Endothelial cell (in vitro differentiated cells): ENCODE measurements at regions not wholly inside any gene's neighbourhood (a gene's known extent, or its start where the extent isn't known, plus 50 kb on each side); places are given as distances from the start of the nearest gene placed in this dataset.

ENCODE experiments used
- DNase-seq: peaks from one replicate; pipeline ENCODE4 v3.0.0; 2021; ENCODE audit warnings: low spot score
- H3K27ac Mint-ChIP-seq: one replicate; pipeline ENCODE4 v1.8.0; 2021; ENCODE audit warnings: mixed read lengths, inconsistent platforms; ENCODE audit not compliant: unreplicated experiment
- H3K27me3 Mint-ChIP-seq: one replicate; pipeline ENCODE4 v1.8.0; 2021; ENCODE audit warnings: mild to moderate bottlenecking, moderate library complexity, mixed read lengths, inconsistent platforms; ENCODE audit not compliant: unreplicated experiment
- H3K36me3 Mint-ChIP-seq: one replicate; pipeline ENCODE4 v1.8.0; 2021; ENCODE audit warnings: mild to moderate bottlenecking, low read depth, mixed read lengths, inconsistent platforms; ENCODE audit not compliant: unreplicated experiment
- H3K4me1 Mint-ChIP-seq: one replicate; pipeline ENCODE4 v1.8.0; 2021; ENCODE audit warnings: mild to moderate bottlenecking, mixed read lengths, inconsistent platforms; ENCODE audit not compliant: unreplicated experiment
- H3K4me3 Mint-ChIP-seq: one replicate; pipeline ENCODE4 v1.8.0; 2021; ENCODE audit warnings: mild to moderate bottlenecking, mixed read lengths, inconsistent platforms; ENCODE audit not compliant: unreplicated experiment
- H3K9me3 Mint-ChIP-seq: one replicate; pipeline ENCODE4 v1.8.0; 2021; ENCODE audit warnings: mixed read lengths, inconsistent platforms; ENCODE audit not compliant: unreplicated experiment
- CTCF ChIP-seq: fragments of 200-600 bp; sonication (generic); IDR thresholded peaks from one replicate; pipeline ENCODE4 v1.5.0; 2021; ENCODE audit warnings: antibody characterized with exemption; ENCODE audit not compliant: unreplicated experiment

DNA sequence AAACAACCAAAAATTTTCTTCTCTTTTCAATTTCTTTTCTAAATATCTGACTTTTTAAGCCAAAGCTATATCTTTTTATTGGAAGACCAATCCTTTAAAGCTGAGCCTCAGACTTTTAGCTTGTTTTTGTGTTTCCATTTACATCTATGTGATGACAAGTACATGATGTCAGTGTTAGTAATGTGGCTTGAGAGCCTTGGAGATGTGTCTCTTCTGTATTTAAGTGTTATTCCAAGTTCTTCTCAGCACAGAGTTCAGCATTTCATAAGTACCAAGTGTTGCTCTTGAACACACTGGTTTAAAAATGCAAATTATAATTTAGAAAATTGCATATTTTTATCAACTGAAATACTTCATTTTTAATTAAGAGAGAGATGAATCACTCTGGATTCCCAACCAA, 948.9 kb upstream of the FLRT2 start:
- H3K4me1 Mint-ChIP-seq: no peaks in the 10 kb centered on the region
- H3K36me3 Mint-ChIP-seq: no peaks in the 10 kb centered on the region
- DNase-seq: no peak
- H3K27me3 Mint-ChIP-seq: no peaks in the 10 kb centered on the region
- H3K9me3 Mint-ChIP-seq: no peaks in the 10 kb centered on the region
- H3K4me3 Mint-ChIP-seq: no peak overlapping the region
- TF ChIP-seq CTCF: no peak
- no peak overlapping the region for H3K27ac Mint-ChIP-seq

DNA sequence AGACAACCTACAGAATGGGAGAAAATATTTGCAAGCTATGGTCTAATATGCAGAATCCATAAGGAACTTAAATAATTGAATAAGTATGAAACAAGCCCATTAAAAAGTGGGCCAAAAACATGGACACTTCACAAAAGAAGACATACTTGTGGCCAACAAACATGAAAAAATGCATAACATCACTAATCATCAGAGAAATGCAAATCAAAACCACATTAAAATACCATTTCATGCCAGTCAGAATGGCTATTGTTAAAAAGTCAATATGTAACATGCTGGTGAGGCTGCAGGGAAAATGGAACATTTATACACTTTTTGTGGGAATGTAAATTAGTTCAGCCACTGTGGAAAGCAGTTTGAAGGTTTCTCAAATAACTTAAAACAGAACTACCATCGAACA, 945.4 kb upstream of the FLRT2 start:
- Mint-ChIP-seq H3K27me3 (no peaks in the 10 kb centered on the region), H3K4me3 (no peak overlapping the region), H3K4me1 (no peaks in the 10 kb centered on the region), H3K36me3 (no peaks in the 10 kb centered on the region), H3K9me3 (no peaks in the 10 kb centered on the region), H3K27ac (no peak overlapping the region)
- no peak for TF ChIP-seq CTCF
- DNase-seq: no peak

DNA sequence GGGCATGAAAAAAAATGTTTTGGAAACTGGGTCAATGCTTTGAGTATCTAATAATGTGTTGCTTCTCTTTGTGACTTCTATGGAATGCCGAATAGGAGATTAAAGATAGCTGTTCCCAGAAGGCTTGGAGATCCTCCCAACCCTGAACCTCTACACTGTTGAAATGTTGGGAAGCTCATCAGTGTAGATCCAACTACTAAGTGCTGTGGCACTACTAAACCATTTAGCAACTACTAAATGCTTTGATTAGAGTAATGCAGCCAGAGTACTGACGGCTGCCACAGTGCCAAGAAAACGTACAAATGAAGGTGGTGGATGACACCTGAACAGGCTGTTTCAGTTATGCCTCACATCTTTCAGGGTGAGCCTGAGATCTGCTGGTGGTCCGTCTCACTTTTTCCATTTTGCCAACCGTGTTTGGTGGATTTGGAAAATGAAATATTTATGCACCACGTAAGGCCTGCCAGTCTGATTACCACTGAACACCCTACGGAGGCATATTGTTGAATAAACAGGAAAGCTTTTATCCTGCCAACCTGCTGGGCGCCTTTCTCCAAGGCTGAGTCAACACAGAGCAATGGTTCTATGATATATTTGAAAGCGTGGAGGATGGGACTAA, 938.0 kb upstream of the FLRT2 start:
- H3K27ac Mint-ChIP-seq: no peak overlapping the region
- no peaks in the 10 kb centered on the region for H3K27me3 Mint-ChIP-seq
- no peaks in the 10 kb centered on the region for H3K4me1 Mint-ChIP-seq
- no peak for TF ChIP-seq CTCF
- H3K4me3 Mint-ChIP-seq: no peak overlapping the region
- no peak for DNase-seq
- no peaks in the 10 kb centered on the region for H3K9me3 Mint-ChIP-seq
- no peaks in the 10 kb centered on the region for H3K36me3 Mint-ChIP-seq

- no peaks in the 10 kb centered on the region for H3K27me3 Mint-ChIP-seq
- no peak for TF ChIP-seq CTCF
- no peak overlapping the region for H3K27ac Mint-ChIP-seq
- H3K36me3 Mint-ChIP-seq: no peaks in the 10 kb centered on the region
- H3K9me3 Mint-ChIP-seq: no peaks in the 10 kb centered on the region
- no peak overlapping the region for H3K4me3 Mint-ChIP-seq
- H3K4me1 Mint-ChIP-seq: no peaks in the 10 kb centered on the region
- DNase-seq: no peak
Measured at GRCh38 chr14:84592770-84593169, 937.2 kb upstream of the FLRT2 start.

DNA sequence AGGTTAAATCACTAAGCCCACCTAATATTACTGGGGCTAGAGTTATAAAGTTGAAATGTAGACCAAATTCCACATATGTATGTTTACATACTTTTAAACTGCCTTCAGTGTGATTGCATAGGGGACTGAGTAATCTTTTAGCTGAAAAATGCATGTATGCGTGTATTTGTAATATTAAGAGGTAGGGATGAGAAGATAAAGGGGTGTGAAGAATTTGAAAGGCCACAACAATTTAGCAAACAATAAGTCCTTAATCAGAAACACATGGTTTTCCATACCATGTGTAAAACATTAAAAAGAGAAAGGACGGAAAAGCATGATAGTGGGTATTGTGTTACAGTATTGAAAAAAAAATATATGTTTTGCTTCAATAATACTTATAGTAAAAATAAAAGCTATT, 919.9 kb upstream of the FLRT2 start:
- no peak overlapping the region for H3K27ac Mint-ChIP-seq
- no peak for TF ChIP-seq CTCF
- H3K4me1 Mint-ChIP-seq: no peaks in the 10 kb centered on the region
- no peak for DNase-seq
- H3K36me3 Mint-ChIP-seq: no peaks in the 10 kb centered on the region
- no peak overlapping the region for H3K4me3 Mint-ChIP-seq
- no peaks in the 10 kb centered on the region for H3K27me3 Mint-ChIP-seq
- H3K9me3 Mint-ChIP-seq: no peaks in the 10 kb centered on the region
